H1 (cell line): ENCODE measurements at regions not wholly inside any gene's neighbourhood (a gene's known extent, or its start where the extent isn't known, plus 50 kb on each side); places are given as distances from the start of the nearest gene placed in this dataset.

Source experiments
- CHD7 ChIP-seq: fragments of 300-600 bp; sonication (generic); IDR thresholded peaks from 2 replicates; pipeline ENCODE4 v1.7.1; 2012; ENCODE audit warnings: low read length, moderate library complexity, mild to moderate bottlenecking, inconsistent platforms; ENCODE audit not compliant: insufficient replicate concordance

DNA sequence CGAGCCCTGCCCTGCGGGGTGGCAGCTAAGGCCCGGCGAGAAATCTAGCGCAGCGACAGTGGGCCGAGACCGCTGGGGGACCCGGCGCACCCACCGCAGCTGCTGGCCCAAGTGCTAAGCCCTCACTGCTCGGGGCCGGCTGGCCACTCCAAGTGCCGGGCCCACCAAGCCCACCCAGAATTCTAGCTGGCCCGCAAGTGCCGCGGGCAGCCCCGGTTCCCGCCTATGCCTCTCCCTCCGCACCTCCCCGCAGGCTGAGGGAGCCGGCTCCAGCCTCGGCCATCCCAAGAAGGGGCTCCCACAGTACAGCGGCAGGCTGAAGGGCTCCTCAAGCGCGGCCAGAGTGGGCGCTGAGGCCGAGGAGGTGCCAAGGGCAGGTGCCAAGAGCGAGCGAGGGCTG is 55.2 kb upstream of the RND3 start (continued):
- TF ChIP-seq CHD7 = no peak
